ENCODE measurements at regions not wholly inside any gene's neighbourhood (a gene's known extent, or its start where the extent isn't known, plus 50 kb on each side); places are given as distances from the start of the nearest gene placed in this dataset.

GRCh38 chr13:33525763-33526162, 240.2 kb upstream of the STARD13 start:
- DNase-seq (no peak), ATAC-seq (replicated peaks in 1 of 4) (no peak)
- Histone ChIP-seq H3K36me3 (ENCODE audit: control insufficient read depth in 2 of 2, extremely low read depth in 1 of 2, insufficient read depth in 1 of 2, low read length in 1 of 2) (no peaks in the 10 kb centered on the region), H3K27ac (ENCODE audit: low read length) (no peak overlapping the region), H3K27me3 (replicated peaks in 1 of 2; ENCODE audit: control insufficient read depth in 2 of 2, extremely low read depth in 1 of 2, insufficient read depth in 2 of 2, low read length in 1 of 2) (no peaks in the 10 kb centered on the region), H3K4me3 (ENCODE audit: control insufficient read depth in 1 of 2, extremely low read depth in 1 of 2, low read length in 1 of 2) (no peak overlapping the region), H3K4me1 (ENCODE audit: control insufficient read depth in 1 of 2, extremely low read depth in 1 of 2, insufficient read depth in 2 of 2, low read length in 2 of 2) (no peaks in the 10 kb centered on the region), H3K9me3 (no peaks in the 10 kb centered on the region)
- ChIA-PET POLR2A (no interaction called here), CTCF (interaction anchor here in 1 of 2 donors (0.6 kb wide), 1 partner anchor 537 kb away, joined by 3 read pairs; no protein-coding TSS in a partner anchor)
- H3K9me3 Mint-ChIP-seq: no peaks in the 10 kb centered on the region
- H3K4me1 Mint-ChIP-seq: peaks cover 8% of the 10 kb centered on the region in 3 donors
- peaks cover 8 to 11% of the 10 kb centered on the region in 2 donors for H3K27me3 Mint-ChIP-seq
- no peak overlapping the region for H3K27ac Mint-ChIP-seq
- no peaks in the 10 kb centered on the region for H3K36me3 Mint-ChIP-seq
- no CpG with 5 or more reads among the region's 4 CpGs for WGBS (ENCODE audit: insufficient coverage)
- H3K4me3 Mint-ChIP-seq: no peak overlapping the region

- peaks cover 8% of the 10 kb centered on the region in 3 donors for H3K4me1 Mint-ChIP-seq
- no peaks in the 10 kb centered on the region for H3K9me3 ChIP-seq
- no peak overlapping the region for H3K4me3 ChIP-seq (ENCODE audit: control insufficient read depth in 1 of 2, extremely low read depth in 1 of 2, low read length in 1 of 2)
- no peaks in the 10 kb centered on the region for H3K27me3 ChIP-seq (replicated peaks in 1 of 2; ENCODE audit: control insufficient read depth in 2 of 2, extremely low read depth in 1 of 2, insufficient read depth in 2 of 2, low read length in 1 of 2)
- peak in 1 of 4 experiments; percentile 50 for ATAC-seq (replicated peaks in 1 of 4)
- DNase-seq: no peak
- no peaks in the 10 kb centered on the region for H3K36me3 ChIP-seq (ENCODE audit: control insufficient read depth in 2 of 2, extremely low read depth in 1 of 2, insufficient read depth in 1 of 2, low read length in 1 of 2)
- H3K4me1 ChIP-seq (ENCODE audit: control insufficient read depth in 1 of 2, extremely low read depth in 1 of 2, insufficient read depth in 2 of 2, low read length in 2 of 2): no peaks in the 10 kb centered on the region
- peaks cover 0 to 4% (median 4%) of the 10 kb centered on the region in 3 donors for H3K9me3 Mint-ChIP-seq
- no peak overlapping the region for H3K4me3 Mint-ChIP-seq
- ChIA-PET CTCF (interaction anchor here (0.6 kb wide), 2 partner anchors 83 to 1613 kb away, joined by 3 to 4 read pairs; no protein-coding TSS in a partner anchor), POLR2A (interaction anchor here (0.6 to 0.8 kb wide), 2 partner anchors 557 to 878 kb away, joined by 3 read pairs; no protein-coding TSS in a partner anchor)
- 75% methylated on average over 1 of the region's 3 CpGs for WGBS (ENCODE audit: insufficient coverage)
- no peaks in the 10 kb centered on the region for H3K36me3 Mint-ChIP-seq
- peak overlapping the region in 1 of 2 donors; percentile 48 for H3K27ac Mint-ChIP-seq
- peaks cover 8 to 16% of the 10 kb centered on the region in 2 donors for H3K27me3 Mint-ChIP-seq
- H3K27ac ChIP-seq (ENCODE audit: low read length): no peak overlapping the region
Observed at GRCh38 chr13:33526718-33527117, 241.2 kb upstream of the STARD13 start.

GRCh38 chr13:33528896-33529295, 243.3 kb upstream of the STARD13 start:
- no peaks in the 10 kb centered on the region for H3K36me3 ChIP-seq (ENCODE audit: control insufficient read depth in 2 of 2, extremely low read depth in 1 of 2, insufficient read depth in 1 of 2, low read length in 1 of 2)
- Mint-ChIP-seq H3K4me3 (no peak overlapping the region), H3K36me3 (no peaks in the 10 kb centered on the region), H3K9me3 (peaks cover 0 to 4% (median 4%) of the 10 kb centered on the region in 3 donors), H3K4me1 (peaks cover 8% of the 10 kb centered on the region in 3 donors), H3K27ac (no peak overlapping the region), H3K27me3 (peaks cover 8 to 16% of the 10 kb centered on the region in 2 donors)
- no peaks in the 10 kb centered on the region for H3K9me3 ChIP-seq
- H3K4me3 ChIP-seq (ENCODE audit: control insufficient read depth in 1 of 2, extremely low read depth in 1 of 2, low read length in 1 of 2): no peak overlapping the region
- H3K4me1 ChIP-seq (ENCODE audit: control insufficient read depth in 1 of 2, extremely low read depth in 1 of 2, insufficient read depth in 2 of 2, low read length in 2 of 2): no peaks in the 10 kb centered on the region
- POLR2A ChIA-PET: no interaction called here
- CTCF ChIA-PET: interaction anchor here in 1 of 2 donors (0.8 kb wide), 1 partner anchor 14 kb away, joined by 3 read pairs; no protein-coding TSS in a partner anchor
- DNase-seq (no peak), ATAC-seq (replicated peaks in 1 of 4) (no peak)
- no CpG with 5 or more reads among the region's 2 CpGs for WGBS (ENCODE audit: insufficient coverage)
- no peak overlapping the region for H3K27ac ChIP-seq (ENCODE audit: low read length)
- H3K27me3 ChIP-seq (replicated peaks in 1 of 2; ENCODE audit: control insufficient read depth in 2 of 2, extremely low read depth in 1 of 2, insufficient read depth in 2 of 2, low read length in 1 of 2): no peaks in the 10 kb centered on the region

- Mint-ChIP-seq H3K36me3 (no peaks in the 10 kb centered on the region), H3K27ac (no peak overlapping the region), H3K4me1 (peaks cover 4 to 8% (median 6%) of the 10 kb centered on the region in 3 donors), H3K4me3 (no peak overlapping the region), H3K9me3 (peaks cover 0 to 4% (median 4%) of the 10 kb centered on the region in 3 donors), H3K27me3 (peaks cover 8 to 16% of the 10 kb centered on the region in 2 donors)
- H3K27ac ChIP-seq (ENCODE audit: low read length): no peak overlapping the region
- H3K4me1 ChIP-seq (ENCODE audit: control insufficient read depth in 1 of 2, extremely low read depth in 1 of 2, insufficient read depth in 2 of 2, low read length in 2 of 2): no peaks in the 10 kb centered on the region
- no peaks in the 10 kb centered on the region for H3K27me3 ChIP-seq (replicated peaks in 1 of 2; ENCODE audit: control insufficient read depth in 2 of 2, extremely low read depth in 1 of 2, insufficient read depth in 2 of 2, low read length in 1 of 2)
- POLR2A ChIA-PET: no interaction called here
- no peaks in the 10 kb centered on the region for H3K9me3 ChIP-seq
- DNase-seq (no peak), ATAC-seq (replicated peaks in 1 of 4) (no peak)
- CTCF ChIA-PET: no interaction called here
- H3K4me3 ChIP-seq (ENCODE audit: control insufficient read depth in 1 of 2, extremely low read depth in 1 of 2, low read length in 1 of 2): no peak overlapping the region
- no peaks in the 10 kb centered on the region for H3K36me3 ChIP-seq (ENCODE audit: control insufficient read depth in 2 of 2, extremely low read depth in 1 of 2, insufficient read depth in 1 of 2, low read length in 1 of 2)
Observed at GRCh38 chr13:33531484-33531883, 245.9 kb upstream of the STARD13 start.

DNA sequence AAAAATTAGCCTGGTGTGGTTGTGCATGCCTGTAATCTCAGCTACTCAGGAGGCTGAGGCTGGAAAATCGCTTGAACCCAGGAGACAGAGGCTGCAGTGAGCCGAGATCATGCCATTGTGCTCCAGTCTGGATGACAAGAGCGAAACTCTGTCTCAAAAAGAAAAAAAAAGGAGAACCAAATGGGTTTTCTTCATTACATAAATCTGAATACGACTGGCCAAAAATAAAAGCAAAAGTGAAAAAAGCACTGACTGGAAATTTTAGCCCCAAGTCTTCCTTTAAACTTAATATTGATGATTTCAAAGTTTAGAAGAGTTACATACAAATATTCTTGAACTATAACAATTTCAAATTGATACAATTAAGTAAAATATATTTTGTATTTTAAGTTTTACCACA, 249.5 kb upstream of the STARD13 start:
- H3K27ac ChIP-seq (ENCODE audit: low read length): no peak overlapping the region
- no peak overlapping the region for H3K4me3 Mint-ChIP-seq
- no peaks in the 10 kb centered on the region for H3K36me3 Mint-ChIP-seq

DNA sequence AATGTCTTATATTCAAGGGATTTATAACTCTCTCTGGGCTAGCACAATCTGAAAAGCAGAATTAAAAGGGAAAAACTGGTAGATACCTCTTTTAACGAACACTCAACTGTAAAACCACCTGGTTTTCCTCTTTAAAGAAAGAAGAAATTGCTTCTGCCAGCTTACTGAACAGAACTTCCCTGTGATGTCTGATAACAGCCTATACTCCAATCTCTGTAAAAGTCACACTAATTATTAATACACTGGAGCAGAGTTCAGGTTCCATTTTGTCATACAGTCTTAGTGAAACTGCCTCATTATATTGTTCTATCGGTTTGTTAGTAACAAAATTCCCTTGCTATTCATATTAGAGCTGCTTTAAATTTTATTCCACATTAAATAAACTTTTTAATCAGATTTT, 251.0 kb upstream of the STARD13 start:
- Mint-ChIP-seq H3K27me3 (no peaks in the 10 kb centered on the region), H3K9me3 (peaks cover 0 to 13% (median 0%) of the 10 kb centered on the region in 3 donors), H3K27ac (no peak overlapping the region), H3K4me3 (no peak overlapping the region), H3K36me3 (no peaks in the 10 kb centered on the region), H3K4me1 (peaks cover 14 to 24% (median 17%) of the 10 kb centered on the region in 3 donors)
- H3K27me3 ChIP-seq (replicated peaks in 1 of 2; ENCODE audit: control insufficient read depth in 2 of 2, extremely low read depth in 1 of 2, insufficient read depth in 2 of 2, low read length in 1 of 2): no peaks in the 10 kb centered on the region
- H3K9me3 ChIP-seq: no peaks in the 10 kb centered on the region
- CTCF ChIA-PET: no interaction called here
- DNase-seq (no peak), ATAC-seq (replicated peaks in 1 of 4) (no peak)
- peaks cover 9 to 13% of the 10 kb centered on the region in 2 experiments for H3K4me1 ChIP-seq (ENCODE audit: control insufficient read depth in 1 of 2, extremely low read depth in 1 of 2, insufficient read depth in 2 of 2, low read length in 2 of 2)
- no peak overlapping the region for H3K4me3 ChIP-seq (ENCODE audit: control insufficient read depth in 1 of 2, extremely low read depth in 1 of 2, low read length in 1 of 2)
- H3K27ac ChIP-seq (ENCODE audit: low read length): no peak overlapping the region
- no peaks in the 10 kb centered on the region for H3K36me3 ChIP-seq (ENCODE audit: control insufficient read depth in 2 of 2, extremely low read depth in 1 of 2, insufficient read depth in 1 of 2, low read length in 1 of 2)
- POLR2A ChIA-PET: no interaction called here
- no CpG with 5 or more reads among the region's 2 CpGs for WGBS (ENCODE audit: insufficient coverage)

More for the DNA sequence above, 249.5 kb upstream of the STARD13 start:
- no peak for DNase-seq
- WGBS (ENCODE audit: insufficient coverage): no CpG with 5 or more reads among the region's 4 CpGs
- H3K27me3 Mint-ChIP-seq: peaks cover 3 to 6% of the 10 kb centered on the region in 2 donors
- Histone ChIP-seq H3K4me1 (ENCODE audit: control insufficient read depth in 1 of 2, extremely low read depth in 1 of 2, insufficient read depth in 2 of 2, low read length in 2 of 2) (no peaks in the 10 kb centered on the region), H3K27me3 (replicated peaks in 1 of 2; ENCODE audit: control insufficient read depth in 2 of 2, extremely low read depth in 1 of 2, insufficient read depth in 2 of 2, low read length in 1 of 2) (no peaks in the 10 kb centered on the region), H3K36me3 (ENCODE audit: control insufficient read depth in 2 of 2, extremely low read depth in 1 of 2, insufficient read depth in 1 of 2, low read length in 1 of 2) (no peaks in the 10 kb centered on the region), H3K9me3 (no peaks in the 10 kb centered on the region), H3K4me3 (ENCODE audit: control insufficient read depth in 1 of 2, extremely low read depth in 1 of 2, low read length in 1 of 2) (no peak overlapping the region)
- ChIA-PET CTCF (no interaction called here), POLR2A (no interaction called here)
- peaks cover 0 to 4% (median 4%) of the 10 kb centered on the region in 3 donors for H3K9me3 Mint-ChIP-seq
- H3K4me1 Mint-ChIP-seq: peaks cover 0 to 9% (median 1%) of the 10 kb centered on the region in 3 donors
- H3K27ac Mint-ChIP-seq: no peak overlapping the region
- no peak for ATAC-seq (replicated peaks in 1 of 4)

GRCh38 chr13:33537026-33537425, 251.5 kb upstream of the STARD13 start:
- no peak overlapping the region for H3K4me3 Mint-ChIP-seq
- peaks cover 10 to 13% of the 10 kb centered on the region in 2 experiments for H3K4me1 ChIP-seq (ENCODE audit: control insufficient read depth in 1 of 2, extremely low read depth in 1 of 2, insufficient read depth in 2 of 2, low read length in 2 of 2)

More at GRCh38 chr13:33537026-33537425, 251.5 kb upstream of the STARD13 start:
- no peaks in the 10 kb centered on the region for H3K9me3 ChIP-seq
- no peaks in the 10 kb centered on the region for H3K27me3 Mint-ChIP-seq
- peaks cover 17 to 28% (median 19%) of the 10 kb centered on the region in 3 donors for H3K4me1 Mint-ChIP-seq
- H3K9me3 Mint-ChIP-seq: peaks cover 0 to 13% (median 0%) of the 10 kb centered on the region in 3 donors
- H3K4me3 ChIP-seq (ENCODE audit: control insufficient read depth in 1 of 2, extremely low read depth in 1 of 2, low read length in 1 of 2): no peak overlapping the region
- H3K27ac Mint-ChIP-seq: no peak overlapping the region
- no peaks in the 10 kb centered on the region for H3K36me3 Mint-ChIP-seq
- ChIA-PET POLR2A (no interaction called here), CTCF (no interaction called here)
- no peaks in the 10 kb centered on the region for H3K27me3 ChIP-seq (replicated peaks in 1 of 2; ENCODE audit: control insufficient read depth in 2 of 2, extremely low read depth in 1 of 2, insufficient read depth in 2 of 2, low read length in 1 of 2)
- no peak overlapping the region for H3K27ac ChIP-seq (ENCODE audit: low read length)
- no peak for ATAC-seq (replicated peaks in 1 of 4)
- 83% methylated on average over 1 of the region's 5 CpGs for WGBS (ENCODE audit: insufficient coverage)
- no peaks in the 10 kb centered on the region for H3K36me3 ChIP-seq (ENCODE audit: control insufficient read depth in 2 of 2, extremely low read depth in 1 of 2, insufficient read depth in 1 of 2, low read length in 1 of 2)
- peak in 1 of 35 experiments; percentile 9 for DNase-seq

All from T-cell (primary cell).